H1 (cell line): ENCODE measurements at regions not wholly inside any gene's neighbourhood (a gene's known extent, or its start where the extent isn't known, plus 50 kb on each side); places are given as distances from the start of the nearest gene placed in this dataset.
A peak's percentile ranks its signal among the peaks of the same experiment; 100 is the strongest.

Experiments used
- ATF2 ChIP-seq: IDR thresholded peaks from 2 replicates; pipeline ENCODE4 v1.6.1; 2012; ENCODE audit warnings: low read length, inconsistent platforms
- BACH1 ChIP-seq: IDR thresholded peaks from 2 replicates; pipeline ENCODE4 v1.6.1; 2012; ENCODE audit warnings: low read length, improper control_type of control experiment
- BRCA1 ChIP-seq: IDR thresholded peaks from 2 replicates; pipeline ENCODE4 v1.6.1; 2012; ENCODE audit warnings: low read depth, low read length, improper control_type of control experiment
- E2F6 ChIP-seq: IDR thresholded peaks from 2 replicates; pipeline ENCODE4 v1.6.1; 2012; ENCODE audit warnings: inconsistent platforms
- JUND ChIP-seq: IDR thresholded peaks from 2 replicates; pipeline ENCODE4 v1.6.1; 2011; ENCODE audit warnings: mild to moderate bottlenecking, improper control_type of control experiment, low read length
- MAFK ChIP-seq: IDR thresholded peaks from 2 replicates; pipeline ENCODE4 v1.6.1; 2012; ENCODE audit warnings: low read depth, mild to moderate bottlenecking, improper control_type of control experiment, low read length
- SIX5 ChIP-seq: IDR thresholded peaks from 2 replicates; pipeline ENCODE4 v1.6.1; 2011; ENCODE audit warnings: mild to moderate bottlenecking, low read depth, low read length
- SP2 ChIP-seq: IDR thresholded peaks from 2 replicates; pipeline ENCODE4 v1.6.1; 2012; ENCODE audit warnings: mild to moderate bottlenecking, low read length, inconsistent platforms
- USF2 ChIP-seq: IDR thresholded peaks from 2 replicates; pipeline ENCODE4 v1.6.1; 2011; ENCODE audit warnings: low read length, improper control_type of control experiment

GRCh38 chr3:191005790-191006189 lies 143.3 kb upstream of the GMNC start (continued):
- no peak for TF ChIP-seq MAFK
- no peak for TF ChIP-seq ATF2
- TF ChIP-seq SIX5, result no peak
- TF ChIP-seq E2F6, result peak; percentile 55; the same call in 1 of the 2 replicates
- TF ChIP-seq BACH1, result no peak
- TF ChIP-seq SP2, result no peak
- TF ChIP-seq BRCA1, result no peak
- no peak for TF ChIP-seq JUND
- no peak for TF ChIP-seq USF2
